ENCODE measurements at regions not wholly inside any gene's neighbourhood (a gene's known extent, or its start where the extent isn't known, plus 50 kb on each side); places are given as distances from the start of the nearest gene placed in this dataset.

- TF ChIP-seq CTCF (IDR thresholded peaks at IDR 0.05), result no peak
- TF ChIP-seq POLR2A (IDR thresholded peaks at IDR 0.05), result no peak
These were observed 975.8 kb upstream of the FLRT2 start for GRCh38 chr14:84554136-84554535.
